Endothelial cell (in vitro differentiated cells): ENCODE measurements at regions not wholly inside any gene's neighbourhood (a gene's known extent, or its start where the extent isn't known, plus 50 kb on each side); places are given as distances from the start of the nearest gene placed in this dataset.

ENCODE experiments used
- DNase-seq: peaks from one replicate; pipeline ENCODE4 v3.0.0; 2021; ENCODE audit warnings: low spot score
- H3K27ac Mint-ChIP-seq: one replicate; pipeline ENCODE4 v1.8.0; 2021; ENCODE audit warnings: mixed read lengths, inconsistent platforms; ENCODE audit not compliant: unreplicated experiment
- H3K27me3 Mint-ChIP-seq: one replicate; pipeline ENCODE4 v1.8.0; 2021; ENCODE audit warnings: mild to moderate bottlenecking, moderate library complexity, mixed read lengths, inconsistent platforms; ENCODE audit not compliant: unreplicated experiment
- H3K36me3 Mint-ChIP-seq: one replicate; pipeline ENCODE4 v1.8.0; 2021; ENCODE audit warnings: mild to moderate bottlenecking, low read depth, mixed read lengths, inconsistent platforms; ENCODE audit not compliant: unreplicated experiment
- H3K4me1 Mint-ChIP-seq: one replicate; pipeline ENCODE4 v1.8.0; 2021; ENCODE audit warnings: mild to moderate bottlenecking, mixed read lengths, inconsistent platforms; ENCODE audit not compliant: unreplicated experiment
- H3K4me3 Mint-ChIP-seq: one replicate; pipeline ENCODE4 v1.8.0; 2021; ENCODE audit warnings: mild to moderate bottlenecking, mixed read lengths, inconsistent platforms; ENCODE audit not compliant: unreplicated experiment
- H3K9me3 Mint-ChIP-seq: one replicate; pipeline ENCODE4 v1.8.0; 2021; ENCODE audit warnings: mixed read lengths, inconsistent platforms; ENCODE audit not compliant: unreplicated experiment
- TF ChIP-seq, protein P1 (sequence below): fragments of 200-600 bp; sonication (generic); IDR thresholded peaks from one replicate; pipeline ENCODE4 v1.5.0; 2021; ENCODE audit warnings: antibody characterized with exemption; ENCODE audit not compliant: unreplicated experiment

DNA sequence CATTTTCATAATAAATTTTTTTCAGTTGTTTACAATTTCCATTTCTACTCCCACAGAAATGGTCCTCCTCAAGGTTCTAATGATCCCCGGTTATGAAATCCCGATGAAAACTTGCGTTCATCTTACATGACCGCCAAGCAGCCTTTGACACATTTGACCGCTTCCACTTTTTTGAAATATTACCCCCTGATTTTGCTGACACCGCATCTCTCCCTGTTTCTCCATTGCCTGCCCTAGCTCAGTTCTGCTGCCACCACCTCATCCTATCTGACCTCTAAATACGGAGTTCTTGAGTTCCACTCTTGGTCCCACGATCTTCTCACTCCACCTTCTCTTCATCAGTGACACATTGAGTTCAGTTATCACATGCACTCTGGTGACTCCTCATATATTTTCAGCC is 74.1 kb downstream of the SLC35B3 start:
- Mint-ChIP-seq H3K27ac (no peak overlapping the region), H3K9me3 (no peaks in the 10 kb centered on the region), H3K4me3 (no peak overlapping the region), H3K4me1 (no peaks in the 10 kb centered on the region), H3K36me3 (no peaks in the 10 kb centered on the region), H3K27me3 (no peaks in the 10 kb centered on the region)
- DNase-seq: no peak
- TF ChIP-seq, protein P1, sequence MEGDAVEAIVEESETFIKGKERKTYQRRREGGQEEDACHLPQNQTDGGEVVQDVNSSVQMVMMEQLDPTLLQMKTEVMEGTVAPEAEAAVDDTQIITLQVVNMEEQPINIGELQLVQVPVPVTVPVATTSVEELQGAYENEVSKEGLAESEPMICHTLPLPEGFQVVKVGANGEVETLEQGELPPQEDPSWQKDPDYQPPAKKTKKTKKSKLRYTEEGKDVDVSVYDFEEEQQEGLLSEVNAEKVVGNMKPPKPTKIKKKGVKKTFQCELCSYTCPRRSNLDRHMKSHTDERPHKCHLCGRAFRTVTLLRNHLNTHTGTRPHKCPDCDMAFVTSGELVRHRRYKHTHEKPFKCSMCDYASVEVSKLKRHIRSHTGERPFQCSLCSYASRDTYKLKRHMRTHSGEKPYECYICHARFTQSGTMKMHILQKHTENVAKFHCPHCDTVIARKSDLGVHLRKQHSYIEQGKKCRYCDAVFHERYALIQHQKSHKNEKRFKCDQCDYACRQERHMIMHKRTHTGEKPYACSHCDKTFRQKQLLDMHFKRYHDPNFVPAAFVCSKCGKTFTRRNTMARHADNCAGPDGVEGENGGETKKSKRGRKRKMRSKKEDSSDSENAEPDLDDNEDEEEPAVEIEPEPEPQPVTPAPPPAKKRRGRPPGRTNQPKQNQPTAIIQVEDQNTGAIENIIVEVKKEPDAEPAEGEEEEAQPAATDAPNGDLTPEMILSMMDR: no peak

- no peaks in the 10 kb centered on the region for H3K4me1 Mint-ChIP-seq
- no peaks in the 10 kb centered on the region for H3K36me3 Mint-ChIP-seq
- H3K4me3 Mint-ChIP-seq: no peak overlapping the region
- no peak overlapping the region for H3K27ac Mint-ChIP-seq
- DNase-seq: no peak
- H3K27me3 Mint-ChIP-seq: no peaks in the 10 kb centered on the region
- no peaks in the 10 kb centered on the region for H3K9me3 Mint-ChIP-seq
- TF ChIP-seq, protein P1: no peak
Observed at GRCh38 chr6:8352966-8353340, 82.4 kb downstream of the SLC35B3 start.

- Mint-ChIP-seq H3K9me3 (no peaks in the 10 kb centered on the region), H3K4me1 (no peaks in the 10 kb centered on the region), H3K36me3 (no peaks in the 10 kb centered on the region), H3K27me3 (no peaks in the 10 kb centered on the region), H3K4me3 (no peak overlapping the region), H3K27ac (no peak overlapping the region)
- DNase-seq: no peak
- TF ChIP-seq, protein P1: no peak
Observed at GRCh38 chr6:8352335-8352965, 82.9 kb downstream of the SLC35B3 start.

GRCh38 chr6:8343600-8343999 is 91.7 kb downstream of the SLC35B3 start:
- TF ChIP-seq, protein P1: no peak
- no peak overlapping the region for H3K4me3 Mint-ChIP-seq
- no peaks in the 10 kb centered on the region for H3K9me3 Mint-ChIP-seq
- H3K36me3 Mint-ChIP-seq: no peaks in the 10 kb centered on the region
- H3K27ac Mint-ChIP-seq: no peak overlapping the region
- DNase-seq: no peak
- H3K4me1 Mint-ChIP-seq: peaks cover 4% of the 10 kb centered on the region
- H3K27me3 Mint-ChIP-seq: no peaks in the 10 kb centered on the region

- TF ChIP-seq, protein P1: no peak
- H3K9me3 Mint-ChIP-seq: no peaks in the 10 kb centered on the region
- H3K4me1 Mint-ChIP-seq: peaks cover 4% of the 10 kb centered on the region
- H3K27ac Mint-ChIP-seq: no peak overlapping the region
- H3K4me3 Mint-ChIP-seq: no peak overlapping the region
- no peaks in the 10 kb centered on the region for H3K27me3 Mint-ChIP-seq
- DNase-seq: no peak
- no peaks in the 10 kb centered on the region for H3K36me3 Mint-ChIP-seq
Observed at GRCh38 chr6:8342241-8342819, 93.0 kb downstream of the SLC35B3 start.
